ENCODE measurements at regions not wholly inside any gene's neighbourhood (a gene's known extent, or its start where the extent isn't known, plus 50 kb on each side); places are given as distances from the start of the nearest gene placed in this dataset.

GRCh38 chr13:73935991-73936390 lies 198.2 kb downstream of the KLF12 start:
- Histone ChIP-seq H3K9me3 (no peaks in the 10 kb centered on the region), H3K4me3 (ENCODE audit: control insufficient read depth in 1 of 2, extremely low read depth in 1 of 2, low read length in 1 of 2) (no peak overlapping the region), H3K27ac (ENCODE audit: low read length) (no peak overlapping the region), H3K27me3 (replicated peaks in 1 of 2; ENCODE audit: control insufficient read depth in 2 of 2, extremely low read depth in 1 of 2, insufficient read depth in 2 of 2, low read length in 1 of 2) (no peaks in the 10 kb centered on the region), H3K36me3 (ENCODE audit: control insufficient read depth in 2 of 2, extremely low read depth in 1 of 2, insufficient read depth in 1 of 2, low read length in 1 of 2) (peaks cover 0 to 20% of the 10 kb centered on the region in 2 donors), H3K4me1 (ENCODE audit: control insufficient read depth in 1 of 2, extremely low read depth in 1 of 2, insufficient read depth in 2 of 2, low read length in 2 of 2) (peaks cover 12 to 22% of the 10 kb centered on the region in 2 experiments)
- H3K4me1 Mint-ChIP-seq, result peaks cover 58 to 80% (median 70%) of the 10 kb centered on the region in 3 donors
- ATAC-seq (replicated peaks in 1 of 4) (no peak), DNase-seq (no peak)
- H3K4me3 Mint-ChIP-seq, result no peak overlapping the region
- ChIA-PET CTCF (no interaction called here), POLR2A (no interaction called here)
- WGBS (ENCODE audit: insufficient coverage), result 100% methylated on average over 3 of the region's 3 CpGs
- no peaks in the 10 kb centered on the region for H3K9me3 Mint-ChIP-seq
- H3K36me3 Mint-ChIP-seq, result peaks cover 32% of the 10 kb centered on the region
- peak overlapping the region in 1 of 2 donors; percentile 6 for H3K27ac Mint-ChIP-seq
- no peaks in the 10 kb centered on the region for H3K27me3 Mint-ChIP-seq

GRCh38 chr13:73934771-73935170 lies 199.4 kb downstream of the KLF12 start:
- peaks cover 0 to 14% of the 10 kb centered on the region in 2 donors for H3K36me3 ChIP-seq (ENCODE audit: control insufficient read depth in 2 of 2, extremely low read depth in 1 of 2, insufficient read depth in 1 of 2, low read length in 1 of 2)
- DNase-seq (no peak), ATAC-seq (replicated peaks in 1 of 4) (no peak)
- H3K4me3 ChIP-seq (ENCODE audit: control insufficient read depth in 1 of 2, extremely low read depth in 1 of 2, low read length in 1 of 2), result no peak overlapping the region
- H3K4me3 Mint-ChIP-seq, result no peak overlapping the region
- POLR2A ChIA-PET, result interaction anchor here (0.6 kb wide), 2 partner anchors 62 to 195 kb away, joined by 3 read pairs; no protein-coding TSS in a partner anchor
- no peaks in the 10 kb centered on the region for H3K27me3 Mint-ChIP-seq
- H3K27me3 ChIP-seq (replicated peaks in 1 of 2; ENCODE audit: control insufficient read depth in 2 of 2, extremely low read depth in 1 of 2, insufficient read depth in 2 of 2, low read length in 1 of 2), result no peaks in the 10 kb centered on the region
- no peak overlapping the region for H3K27ac ChIP-seq (ENCODE audit: low read length)
- H3K4me1 ChIP-seq (ENCODE audit: control insufficient read depth in 1 of 2, extremely low read depth in 1 of 2, insufficient read depth in 2 of 2, low read length in 2 of 2), result peaks cover 6 to 17% of the 10 kb centered on the region in 2 experiments
- peaks cover 46 to 72% (median 62%) of the 10 kb centered on the region in 3 donors for H3K4me1 Mint-ChIP-seq
- CTCF ChIA-PET, result no interaction called here
- no peak overlapping the region for H3K27ac Mint-ChIP-seq
- H3K36me3 Mint-ChIP-seq, result peaks cover 27% of the 10 kb centered on the region
- 100% methylated on average over 1 of the region's 3 CpGs for WGBS (ENCODE audit: insufficient coverage)
- H3K9me3 Mint-ChIP-seq, result no peaks in the 10 kb centered on the region
- H3K9me3 ChIP-seq, result no peaks in the 10 kb centered on the region

- no peak overlapping the region for H3K4me3 ChIP-seq (ENCODE audit: control insufficient read depth in 1 of 2, extremely low read depth in 1 of 2, low read length in 1 of 2)
- Mint-ChIP-seq H3K9me3 (no peaks in the 10 kb centered on the region), H3K4me1 (peaks cover 46 to 72% (median 62%) of the 10 kb centered on the region in 3 donors), H3K36me3 (peaks cover 32% of the 10 kb centered on the region), H3K27me3 (no peaks in the 10 kb centered on the region), H3K4me3 (no peak overlapping the region), H3K27ac (peak overlapping the region; percentile 9 to 24)
- no peaks in the 10 kb centered on the region for H3K27me3 ChIP-seq (replicated peaks in 1 of 2; ENCODE audit: control insufficient read depth in 2 of 2, extremely low read depth in 1 of 2, insufficient read depth in 2 of 2, low read length in 1 of 2)
- ChIA-PET POLR2A (no interaction called here), CTCF (no interaction called here)
- H3K27ac ChIP-seq (ENCODE audit: low read length), result no peak overlapping the region
- peaks cover 2 to 17% of the 10 kb centered on the region in 2 experiments for H3K4me1 ChIP-seq (ENCODE audit: control insufficient read depth in 1 of 2, extremely low read depth in 1 of 2, insufficient read depth in 2 of 2, low read length in 2 of 2)
- no peaks in the 10 kb centered on the region for H3K9me3 ChIP-seq
- peaks cover 0 to 20% of the 10 kb centered on the region in 2 donors for H3K36me3 ChIP-seq (ENCODE audit: control insufficient read depth in 2 of 2, extremely low read depth in 1 of 2, insufficient read depth in 1 of 2, low read length in 1 of 2)
- WGBS (ENCODE audit: insufficient coverage), result no CpG with 5 or more reads among the region's 4 CpGs
- ATAC-seq (replicated peaks in 1 of 4), result no peak
- DNase-seq, result no peak
These were observed 200.0 kb downstream of the KLF12 start for GRCh38 chr13:73934215-73934641.

GRCh38 chr13:73933795-73934194 lies 200.4 kb downstream of the KLF12 start:
- H3K27me3 Mint-ChIP-seq, result no peaks in the 10 kb centered on the region
- H3K4me1 Mint-ChIP-seq, result peaks cover 49 to 74% (median 67%) of the 10 kb centered on the region in 3 donors
- ChIA-PET POLR2A (no interaction called here), CTCF (no interaction called here)
- H3K4me1 ChIP-seq (ENCODE audit: control insufficient read depth in 1 of 2, extremely low read depth in 1 of 2, insufficient read depth in 2 of 2, low read length in 2 of 2), result peaks cover 2 to 14% of the 10 kb centered on the region in 2 experiments
- WGBS (ENCODE audit: insufficient coverage), result 60% methylated on average over 1 of the region's 2 CpGs
- no peak overlapping the region for H3K4me3 Mint-ChIP-seq
- no peaks in the 10 kb centered on the region for H3K27me3 ChIP-seq (replicated peaks in 1 of 2; ENCODE audit: control insufficient read depth in 2 of 2, extremely low read depth in 1 of 2, insufficient read depth in 2 of 2, low read length in 1 of 2)
- H3K27ac Mint-ChIP-seq, result peak overlapping the region; percentile 9 to 24
- no peaks in the 10 kb centered on the region for H3K9me3 Mint-ChIP-seq
- ATAC-seq (replicated peaks in 1 of 4) (peak in 1 of 4 experiments; percentile 16), DNase-seq (no peak)
- H3K9me3 ChIP-seq, result no peaks in the 10 kb centered on the region
- H3K36me3 ChIP-seq (ENCODE audit: control insufficient read depth in 2 of 2, extremely low read depth in 1 of 2, insufficient read depth in 1 of 2, low read length in 1 of 2), result peaks cover 0 to 20% of the 10 kb centered on the region in 2 donors
- H3K27ac ChIP-seq (ENCODE audit: low read length), result no peak overlapping the region
- H3K36me3 Mint-ChIP-seq, result peaks cover 35% of the 10 kb centered on the region
- no peak overlapping the region for H3K4me3 ChIP-seq (ENCODE audit: control insufficient read depth in 1 of 2, extremely low read depth in 1 of 2, low read length in 1 of 2)

- DNase-seq (no peak), ATAC-seq (replicated peaks in 1 of 4) (peak in 1 of 4 experiments; percentile 17)
- no peak overlapping the region for H3K27ac ChIP-seq (ENCODE audit: low read length)
- H3K4me3 Mint-ChIP-seq, result no peak overlapping the region
- peaks cover 2 to 12% of the 10 kb centered on the region in 2 experiments for H3K4me1 ChIP-seq (ENCODE audit: control insufficient read depth in 1 of 2, extremely low read depth in 1 of 2, insufficient read depth in 2 of 2, low read length in 2 of 2)
- no CpG with 5 or more reads among the region's 2 CpGs for whole genome bisulfite sequencing (ENCODE audit: insufficient coverage)
- H3K36me3 Mint-ChIP-seq, result peaks cover 36% of the 10 kb centered on the region
- H3K27me3 ChIP-seq (replicated peaks in 1 of 2; ENCODE audit: control insufficient read depth in 2 of 2, extremely low read depth in 1 of 2, insufficient read depth in 2 of 2, low read length in 1 of 2), result no peaks in the 10 kb centered on the region
- H3K27me3 Mint-ChIP-seq, result no peaks in the 10 kb centered on the region
- peaks cover 0 to 13% of the 10 kb centered on the region in 2 donors for H3K36me3 ChIP-seq (ENCODE audit: control insufficient read depth in 2 of 2, extremely low read depth in 1 of 2, insufficient read depth in 1 of 2, low read length in 1 of 2)
- no peak overlapping the region for H3K4me3 ChIP-seq (ENCODE audit: control insufficient read depth in 1 of 2, extremely low read depth in 1 of 2, low read length in 1 of 2)
- ChIA-PET POLR2A (no interaction called here), CTCF (no interaction called here)
- no peaks in the 10 kb centered on the region for H3K9me3 ChIP-seq
- no peaks in the 10 kb centered on the region for H3K9me3 Mint-ChIP-seq
- peak overlapping the region in 1 of 2 donors; percentile 8 for H3K27ac Mint-ChIP-seq
- peaks cover 61 to 68% (median 68%) of the 10 kb centered on the region in 3 donors for H3K4me1 Mint-ChIP-seq
These were observed 202.1 kb downstream of the KLF12 start for GRCh38 chr13:73932091-73932490.

GRCh38 chr13:73929287-73929932 lies 204.8 kb downstream of the KLF12 start:
- Histone ChIP-seq H3K4me3 (ENCODE audit: control insufficient read depth in 1 of 2, extremely low read depth in 1 of 2, low read length in 1 of 2) (no peak overlapping the region), H3K27me3 (replicated peaks in 1 of 2; ENCODE audit: control insufficient read depth in 2 of 2, extremely low read depth in 1 of 2, insufficient read depth in 2 of 2, low read length in 1 of 2) (no peaks in the 10 kb centered on the region), H3K27ac (ENCODE audit: low read length) (no peak overlapping the region), H3K36me3 (ENCODE audit: control insufficient read depth in 2 of 2, extremely low read depth in 1 of 2, insufficient read depth in 1 of 2, low read length in 1 of 2) (peaks cover 0 to 6% of the 10 kb centered on the region in 2 donors), H3K4me1 (ENCODE audit: control insufficient read depth in 1 of 2, extremely low read depth in 1 of 2, insufficient read depth in 2 of 2, low read length in 2 of 2) (peaks cover 2 to 4% of the 10 kb centered on the region in 2 experiments), H3K9me3 (no peaks in the 10 kb centered on the region)
- Mint-ChIP-seq H3K27me3 (no peaks in the 10 kb centered on the region), H3K4me1 (peaks cover 68 to 74% (median 74%) of the 10 kb centered on the region in 3 donors), H3K36me3 (peaks cover 42% of the 10 kb centered on the region), H3K9me3 (no peaks in the 10 kb centered on the region), H3K4me3 (no peak overlapping the region), H3K27ac (no peak overlapping the region)
- no peak for ATAC-seq (replicated peaks in 1 of 4)
- DNase-seq, result peak in 1 of 35 experiments; percentile 3
- ChIA-PET POLR2A (interaction anchor here (0.5 to 0.6 kb wide), 2 partner anchors 161 to 182 kb away, joined by 3 read pairs; no protein-coding TSS in a partner anchor), CTCF (interaction anchor here (0.5 to 1.4 kb wide), 3 partner anchors 80 to 357 kb away, joined by 3 to 5 read pairs (median 4); no protein-coding TSS in a partner anchor)
- WGBS (ENCODE audit: insufficient coverage), result 97% methylated on average over 3 of the region's 6 CpGs

Data from T-cell (primary cell).